HL-60/S4 treated with phorbol 12-myristate 13-acetate at 8.2 ng/mL for 4 days and 3 days (cell line): ENCODE measurements at regions not wholly inside any gene's neighbourhood (a gene's known extent, or its start where the extent isn't known, plus 50 kb on each side); places are given as distances from the start of the nearest gene placed in this dataset.

Source experiments
- in situ Hi-C: fragments of 300-500 bp; cut with MboI; formaldehyde crosslinking; loops from 2 replicates; pipeline ENCODE4 v1.15.0; 2022; ENCODE audit warnings: low sequenced_read_pairs

GRCh38 chr16:87072101-87072500 lies 245.1 kb downstream of the C16orf95 start:
- in situ Hi-C loops = loop anchor here (25.0 kb wide), 1 partner anchor 485 kb away; the partner anchor contains the start of gene FOXL1

GRCh38 chr16:87074641-87075318 lies 242.4 kb downstream of the C16orf95 start:
- in situ Hi-C loops = loop anchor here (25.0 kb wide), 1 partner anchor 487 kb away; the partner anchor contains the start of gene FOXL1

DNA sequence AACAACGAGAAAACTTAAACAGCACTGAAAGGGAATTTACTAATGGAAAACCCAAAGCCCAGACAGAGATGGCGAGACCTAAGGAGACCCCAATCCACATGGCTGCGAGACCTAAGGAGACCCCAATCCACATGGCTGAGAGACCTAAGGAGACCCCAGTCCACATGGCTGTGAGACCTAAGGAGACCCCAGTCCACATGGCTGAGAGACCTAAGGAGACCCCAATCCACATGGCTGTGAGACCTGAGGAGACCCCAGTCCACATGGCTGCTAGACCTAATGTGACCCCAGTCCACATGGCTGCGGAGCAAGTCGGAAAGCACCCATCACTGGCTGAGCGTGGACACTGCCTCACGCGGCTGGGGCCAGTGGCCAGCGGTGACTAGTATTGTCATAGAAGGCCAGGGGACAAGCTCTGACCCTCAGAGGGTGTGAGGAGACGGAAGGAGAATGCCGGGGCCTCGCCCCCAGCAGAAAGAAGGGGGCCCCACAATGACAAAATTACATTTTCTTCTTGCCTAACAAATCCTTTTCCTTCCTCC lies 241.8 kb downstream of the C16orf95 start:
- in situ Hi-C loops = no loop called here

DNA sequence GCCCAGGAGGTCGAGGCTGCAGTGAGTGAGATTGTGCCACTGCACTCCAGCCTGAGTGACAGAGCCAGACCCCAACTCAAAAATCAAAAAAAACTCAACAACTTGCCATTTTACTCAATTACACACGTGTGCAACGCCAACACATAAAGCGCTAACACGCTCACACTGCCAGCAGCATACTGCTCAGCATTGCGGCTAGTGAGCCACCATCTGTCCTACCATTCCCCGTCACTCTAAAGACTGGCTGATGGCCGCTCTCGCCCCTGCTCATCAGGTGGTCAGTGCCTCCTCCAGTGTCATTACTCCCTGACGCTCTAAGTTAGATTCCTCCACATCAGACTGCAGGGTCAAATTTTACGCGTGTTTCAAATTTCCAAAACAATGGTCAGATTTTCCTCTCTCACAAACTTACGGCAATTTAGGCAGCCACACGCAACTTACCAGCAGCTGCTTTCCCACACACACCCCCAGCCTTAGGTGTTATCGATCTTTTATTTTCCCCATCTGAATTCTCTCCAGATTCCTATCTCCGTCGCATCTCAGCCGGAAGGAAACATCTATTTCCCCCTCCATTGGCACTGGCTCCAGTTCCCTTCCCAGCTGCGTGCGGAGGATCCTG lies 240.8 kb downstream of the C16orf95 start:
- in situ Hi-C loops = no loop called here

DNA sequence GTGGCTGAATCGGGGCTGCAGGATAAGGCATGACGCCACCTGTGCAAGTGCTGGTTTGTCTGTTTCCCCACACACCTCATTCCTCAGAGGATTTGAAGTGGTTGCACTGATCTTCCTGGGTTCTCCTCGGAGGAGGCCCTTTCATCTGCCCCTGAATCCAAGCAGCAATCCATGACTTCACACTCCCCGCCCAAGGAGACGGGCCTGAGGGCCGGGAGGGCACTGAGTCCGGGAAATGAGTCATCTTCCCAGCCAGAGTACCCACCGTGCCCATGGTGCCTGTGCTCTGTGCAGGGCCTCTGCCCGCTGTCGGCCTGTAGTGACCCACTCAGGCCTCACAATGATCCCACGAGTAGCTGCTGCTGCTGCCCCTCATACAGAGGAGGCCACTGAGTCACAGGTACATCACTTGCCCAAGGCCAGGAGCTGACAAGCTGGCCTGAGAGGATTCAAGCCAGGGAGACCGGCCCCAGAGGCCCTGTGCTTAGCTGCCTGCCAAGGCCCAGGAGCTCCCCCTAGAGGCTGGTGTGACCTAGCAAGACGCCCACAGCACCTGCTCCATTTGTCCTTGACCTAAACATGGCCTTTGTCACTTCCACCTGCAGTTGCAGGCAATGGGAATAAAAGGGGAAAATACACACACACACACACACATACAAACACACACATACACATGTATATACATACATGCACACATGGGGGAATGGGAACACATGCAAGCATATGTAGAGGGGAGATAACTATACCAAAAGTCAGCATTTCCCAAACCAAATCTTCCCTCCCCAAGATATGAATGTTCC lies 240.0 kb downstream of the C16orf95 start:
- in situ Hi-C loops = no loop called here

- in situ Hi-C loops = no loop called here
Measured at GRCh38 chr16:87077750-87078127, 239.5 kb downstream of the C16orf95 start.

DNA sequence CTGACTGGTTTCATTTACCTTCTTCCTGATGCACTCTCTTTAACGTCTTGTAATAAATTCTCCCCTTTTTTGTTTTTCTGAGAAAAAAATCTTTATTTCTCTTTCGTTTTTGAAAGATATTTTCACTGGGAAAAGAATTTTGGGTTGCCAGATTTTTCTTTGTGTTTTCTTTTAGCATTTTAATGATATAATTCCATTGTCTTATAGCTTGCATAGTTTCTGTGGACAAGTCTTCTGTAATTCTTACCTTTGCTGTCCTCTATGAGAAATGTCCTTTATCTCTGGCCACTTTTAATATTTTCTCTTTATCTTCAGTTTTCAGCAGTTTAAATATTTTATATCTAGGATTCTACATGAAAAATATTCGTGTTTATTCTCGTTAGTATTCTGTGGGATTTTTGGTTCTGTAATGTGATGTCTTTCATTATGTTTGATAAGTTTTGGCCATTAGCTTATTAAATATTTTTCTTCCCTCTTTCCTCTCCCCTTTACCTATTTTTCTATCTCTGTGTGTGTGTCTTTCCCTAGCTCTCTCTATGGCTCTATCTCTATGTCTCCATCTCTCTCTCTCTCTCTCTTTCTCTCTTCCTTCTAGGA lies 236.5 kb downstream of the C16orf95 start:
- in situ Hi-C loops = no loop called here

- in situ Hi-C loops = no loop called here
Measured at GRCh38 chr16:87085441-87085840, 231.8 kb downstream of the C16orf95 start.

GRCh38 chr16:87086156-87086555 lies 231.0 kb downstream of the C16orf95 start:
- in situ Hi-C loops = no loop called here

GRCh38 chr16:87086575-87086974 lies 230.6 kb downstream of the C16orf95 start:
- in situ Hi-C loops = no loop called here

DNA sequence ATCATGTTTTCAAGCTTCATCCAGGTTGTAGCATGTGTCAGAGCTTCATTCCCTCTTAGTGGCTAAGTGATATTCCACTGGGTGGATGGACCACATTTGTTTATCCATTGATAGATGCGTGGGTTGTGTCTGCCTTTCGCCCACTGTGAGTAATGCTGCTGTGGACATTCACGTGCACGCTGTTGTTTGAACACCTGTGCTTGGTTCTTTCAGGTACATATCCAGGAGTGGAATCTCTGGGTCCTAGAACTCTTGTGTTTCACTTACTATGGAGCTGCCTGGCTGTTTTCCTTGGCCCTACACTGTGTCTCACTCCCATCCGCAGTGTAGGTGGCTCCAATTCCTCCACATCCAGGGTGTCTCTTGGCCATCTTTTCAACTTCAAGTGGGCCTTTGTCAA lies 224.2 kb downstream of the C16orf95 start:
- in situ Hi-C loops = no loop called here

DNA sequence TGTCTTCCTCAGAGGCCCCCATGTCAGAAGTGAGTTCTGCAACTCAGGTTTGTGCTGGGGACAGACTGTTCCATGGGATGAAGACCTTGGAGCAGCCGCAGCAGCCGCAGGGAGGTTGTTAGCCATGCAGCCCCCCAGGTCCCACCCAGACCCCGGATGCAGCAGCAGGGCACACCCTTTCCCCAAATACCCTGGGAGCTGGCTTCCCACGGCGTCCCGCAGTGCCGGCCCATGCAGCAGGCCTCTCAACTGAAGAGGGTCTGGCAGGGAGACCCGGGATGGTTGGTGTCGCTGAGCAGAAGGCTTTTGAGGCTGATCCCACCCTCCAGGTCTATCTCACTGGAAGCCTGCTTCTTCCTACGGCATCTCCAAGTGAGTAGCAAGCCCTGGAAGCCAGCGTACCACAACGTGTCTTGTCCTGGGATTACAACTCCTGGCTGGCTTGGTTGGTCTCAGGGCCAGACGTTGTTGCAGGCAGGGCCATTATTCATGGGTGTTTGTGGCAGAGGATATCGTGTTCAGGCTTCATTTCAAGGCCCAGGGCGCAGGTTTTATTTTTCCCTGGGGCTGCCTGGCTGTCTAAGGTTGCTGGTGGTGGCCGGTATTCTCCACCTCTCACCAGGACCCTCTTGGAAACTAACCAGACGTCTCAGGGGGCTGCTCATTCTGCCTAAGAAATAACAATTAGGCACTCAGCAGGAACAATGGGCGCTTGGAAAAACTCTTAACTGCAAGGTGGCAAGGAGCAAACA lies 223.2 kb downstream of the C16orf95 start:
- in situ Hi-C loops = no loop called here

DNA sequence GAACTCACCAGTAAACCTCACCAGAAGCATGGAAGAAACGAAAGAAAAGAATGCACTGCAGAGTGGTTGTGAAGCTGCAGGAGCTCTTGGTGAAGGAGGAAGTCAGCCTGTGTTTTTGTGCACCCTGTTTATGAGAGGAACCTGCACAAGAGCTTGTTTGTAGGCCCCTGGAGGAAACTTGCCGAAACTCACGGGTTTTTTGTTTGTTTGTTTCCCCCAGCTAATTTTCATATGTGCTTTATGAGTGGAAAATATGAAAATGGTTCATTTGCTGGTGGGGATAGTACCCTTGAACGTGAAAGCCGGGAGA lies 222.7 kb downstream of the C16orf95 start:
- in situ Hi-C loops = no loop called here

- in situ Hi-C loops = no loop called here
Measured at GRCh38 chr16:87095271-87095670, 221.9 kb downstream of the C16orf95 start.

DNA sequence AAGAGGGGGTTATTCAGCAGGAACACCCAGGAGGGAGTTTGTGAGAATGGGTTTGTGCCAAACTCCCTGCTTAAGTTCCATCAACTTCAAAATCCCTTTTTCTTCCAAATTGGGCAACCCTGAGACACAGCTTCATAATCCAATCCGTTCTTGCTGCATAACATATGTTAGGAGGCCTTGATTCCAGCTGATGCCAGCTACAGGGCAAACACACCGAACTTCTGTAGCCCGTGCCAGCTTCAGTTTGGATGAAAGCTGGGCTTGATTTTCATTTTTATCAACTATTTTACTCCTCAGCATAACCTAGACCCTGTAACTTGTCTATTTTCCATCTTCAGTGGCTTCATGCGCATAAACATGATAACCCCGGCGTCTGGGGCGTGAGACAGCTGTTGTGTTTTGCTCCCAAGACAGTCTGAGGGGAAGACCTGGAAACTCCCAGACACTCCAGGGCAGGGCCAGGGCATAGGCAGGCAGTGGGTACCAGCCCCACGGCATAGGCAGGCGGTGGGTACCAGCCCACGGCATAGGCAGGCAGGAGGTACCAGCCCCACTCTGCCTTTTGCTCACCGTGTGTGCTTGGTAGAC lies 220.4 kb downstream of the C16orf95 start:
- in situ Hi-C loops = no loop called here

DNA sequence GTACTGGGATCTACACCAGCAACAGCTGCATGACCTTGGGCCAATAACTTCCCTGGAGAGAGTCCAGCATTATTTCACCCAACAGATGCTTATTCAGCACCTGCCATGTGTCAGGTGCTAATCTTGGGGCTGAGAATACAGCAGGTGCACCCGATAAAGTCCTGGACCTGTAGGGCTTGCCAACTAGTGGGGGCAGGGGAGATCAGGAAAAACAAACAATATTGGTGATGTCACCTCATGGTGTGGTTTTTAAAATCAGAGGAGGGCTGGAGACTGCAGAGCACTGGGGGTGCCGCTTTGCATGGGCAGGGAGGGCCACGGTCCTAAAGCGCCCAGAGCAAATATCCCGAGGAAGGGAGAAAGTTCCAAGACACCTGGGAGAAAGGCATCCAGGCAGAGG lies 218.8 kb downstream of the C16orf95 start:
- in situ Hi-C loops = no loop called here

DNA sequence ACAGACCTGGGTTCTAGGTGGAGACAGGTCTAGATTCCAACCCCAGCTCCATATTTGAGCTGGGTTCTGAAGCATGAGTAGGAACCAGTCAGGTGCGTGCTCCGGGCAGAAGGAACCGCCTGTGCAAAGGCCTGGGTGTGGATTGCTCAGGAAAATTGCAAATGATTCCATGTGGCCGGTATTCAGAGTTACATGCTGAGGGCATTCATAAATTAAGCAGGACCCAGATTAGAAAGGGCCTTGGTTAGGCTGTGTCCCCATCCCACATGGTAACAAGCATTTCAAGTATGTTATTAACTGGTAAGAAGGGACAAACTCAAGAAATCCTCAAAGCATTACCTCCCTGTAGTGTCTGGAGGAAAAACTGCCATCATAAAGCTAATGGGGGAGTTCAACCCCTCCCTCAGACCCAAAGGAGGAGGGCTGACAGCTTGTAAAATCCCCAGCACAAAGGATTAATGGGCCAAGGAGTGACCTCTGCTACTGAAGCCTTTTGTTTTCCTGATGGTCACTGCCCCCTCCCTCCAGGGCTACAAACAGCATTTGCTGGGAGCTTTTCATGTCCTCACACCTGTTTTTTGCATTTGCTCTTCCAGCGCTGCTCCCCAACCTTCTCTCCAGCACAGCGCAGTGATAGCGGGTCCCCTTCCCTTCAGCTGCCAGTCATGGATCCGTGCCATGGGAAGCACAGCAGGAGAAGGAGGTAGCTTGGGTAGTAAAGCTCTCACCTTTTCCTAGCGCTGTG lies 218.0 kb downstream of the C16orf95 start:
- in situ Hi-C loops = no loop called here

- in situ Hi-C loops = no loop called here
Measured at GRCh38 chr16:87100306-87101058, 216.7 kb downstream of the C16orf95 start.

DNA sequence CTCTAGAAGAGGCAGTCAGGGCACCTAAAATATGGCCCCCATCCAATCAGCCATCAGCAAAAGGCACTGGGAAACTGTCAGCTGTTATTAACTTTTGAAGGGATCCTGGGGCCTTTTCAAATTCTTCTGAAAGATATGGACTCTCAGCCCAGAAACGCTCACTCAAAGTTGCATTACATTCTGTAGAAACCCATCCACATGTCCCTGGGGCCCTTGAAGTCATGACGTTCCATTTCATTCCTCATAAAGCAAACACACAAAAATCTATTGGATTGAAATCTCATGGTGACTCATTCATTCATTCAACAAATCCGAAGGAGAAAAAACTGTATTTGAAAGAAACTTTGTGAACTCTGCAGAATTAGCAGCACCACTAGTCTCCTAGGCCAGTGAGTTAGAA lies 215.3 kb downstream of the C16orf95 start:
- in situ Hi-C loops = no loop called here
